Fibroblast of the aortic adventitia (primary cell): ENCODE measurements at regions not wholly inside any gene's neighbourhood (a gene's known extent, or its start where the extent isn't known, plus 50 kb on each side); places are given as distances from the start of the nearest gene placed in this dataset.

Experiments
- DNase-seq: peaks from one replicate; pipeline ENCODE4 v3.0.0-alpha.2; 2010; ENCODE audit warnings: low read depth
- H3K4me3 ChIP-seq: 2 replicates; pipeline ENCODE4 v1.5.1; 2011; ENCODE audit warnings: low read depth, mild to moderate bottlenecking, control low read depth, low read length, moderate library complexity
- TF ChIP-seq, protein P1 (sequence below): IDR thresholded peaks from 2 replicates; pipeline ENCODE4 v1.5.1; 2011; ENCODE audit warnings: mild to moderate bottlenecking, low read length, control low read depth, inconsistent platforms; ENCODE audit not compliant: insufficient read depth

DNA sequence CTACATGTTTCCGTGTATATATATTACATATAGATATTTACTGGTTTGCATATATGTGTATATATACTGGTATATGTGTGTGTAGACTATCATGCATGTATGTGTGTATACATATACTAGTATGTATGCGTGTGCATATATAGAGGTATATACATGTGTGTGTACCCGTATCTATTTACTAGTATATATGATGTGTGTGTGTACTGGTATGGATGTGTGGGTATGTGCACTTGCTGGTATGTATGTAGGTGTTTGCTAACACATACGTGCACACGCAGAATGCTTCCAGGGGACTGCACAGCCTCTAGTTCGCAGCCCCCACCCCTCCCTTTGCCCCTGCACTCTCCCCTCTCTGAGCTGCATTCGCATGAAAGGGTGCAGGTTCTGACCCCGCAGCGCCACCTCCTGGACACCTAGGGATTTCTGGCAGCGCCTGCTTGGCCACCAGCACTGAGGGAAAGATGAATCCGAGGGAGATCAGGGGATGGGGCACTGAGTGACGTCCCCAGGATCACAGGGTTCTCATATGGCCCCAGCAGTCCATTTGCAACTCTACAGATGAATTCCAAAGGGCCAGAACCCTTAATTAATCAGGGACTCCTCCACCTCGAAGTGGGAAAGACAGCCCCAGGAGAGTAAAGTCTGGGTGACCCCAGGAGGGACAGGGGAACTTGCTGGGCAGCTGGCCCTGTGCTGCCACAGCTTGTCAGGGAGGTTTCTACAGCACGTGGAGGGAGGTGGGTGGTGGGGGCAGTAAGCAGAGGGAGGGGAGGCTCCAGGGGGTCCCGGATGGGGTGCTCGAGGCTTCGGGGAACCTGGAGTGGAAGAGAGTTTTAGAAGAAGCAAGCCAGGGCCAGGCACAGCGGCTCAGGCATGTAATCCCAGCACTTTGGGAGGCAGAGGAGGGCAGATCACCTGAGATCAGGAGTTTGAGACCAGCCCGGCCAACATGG lies 66.8 kb upstream of the ASAP2 start:
- DNase-seq = peak; percentile 70
- no peak overlapping the region for H3K4me3 ChIP-seq
- TF ChIP-seq, protein P1, sequence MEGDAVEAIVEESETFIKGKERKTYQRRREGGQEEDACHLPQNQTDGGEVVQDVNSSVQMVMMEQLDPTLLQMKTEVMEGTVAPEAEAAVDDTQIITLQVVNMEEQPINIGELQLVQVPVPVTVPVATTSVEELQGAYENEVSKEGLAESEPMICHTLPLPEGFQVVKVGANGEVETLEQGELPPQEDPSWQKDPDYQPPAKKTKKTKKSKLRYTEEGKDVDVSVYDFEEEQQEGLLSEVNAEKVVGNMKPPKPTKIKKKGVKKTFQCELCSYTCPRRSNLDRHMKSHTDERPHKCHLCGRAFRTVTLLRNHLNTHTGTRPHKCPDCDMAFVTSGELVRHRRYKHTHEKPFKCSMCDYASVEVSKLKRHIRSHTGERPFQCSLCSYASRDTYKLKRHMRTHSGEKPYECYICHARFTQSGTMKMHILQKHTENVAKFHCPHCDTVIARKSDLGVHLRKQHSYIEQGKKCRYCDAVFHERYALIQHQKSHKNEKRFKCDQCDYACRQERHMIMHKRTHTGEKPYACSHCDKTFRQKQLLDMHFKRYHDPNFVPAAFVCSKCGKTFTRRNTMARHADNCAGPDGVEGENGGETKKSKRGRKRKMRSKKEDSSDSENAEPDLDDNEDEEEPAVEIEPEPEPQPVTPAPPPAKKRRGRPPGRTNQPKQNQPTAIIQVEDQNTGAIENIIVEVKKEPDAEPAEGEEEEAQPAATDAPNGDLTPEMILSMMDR = peak; percentile 87

DNA sequence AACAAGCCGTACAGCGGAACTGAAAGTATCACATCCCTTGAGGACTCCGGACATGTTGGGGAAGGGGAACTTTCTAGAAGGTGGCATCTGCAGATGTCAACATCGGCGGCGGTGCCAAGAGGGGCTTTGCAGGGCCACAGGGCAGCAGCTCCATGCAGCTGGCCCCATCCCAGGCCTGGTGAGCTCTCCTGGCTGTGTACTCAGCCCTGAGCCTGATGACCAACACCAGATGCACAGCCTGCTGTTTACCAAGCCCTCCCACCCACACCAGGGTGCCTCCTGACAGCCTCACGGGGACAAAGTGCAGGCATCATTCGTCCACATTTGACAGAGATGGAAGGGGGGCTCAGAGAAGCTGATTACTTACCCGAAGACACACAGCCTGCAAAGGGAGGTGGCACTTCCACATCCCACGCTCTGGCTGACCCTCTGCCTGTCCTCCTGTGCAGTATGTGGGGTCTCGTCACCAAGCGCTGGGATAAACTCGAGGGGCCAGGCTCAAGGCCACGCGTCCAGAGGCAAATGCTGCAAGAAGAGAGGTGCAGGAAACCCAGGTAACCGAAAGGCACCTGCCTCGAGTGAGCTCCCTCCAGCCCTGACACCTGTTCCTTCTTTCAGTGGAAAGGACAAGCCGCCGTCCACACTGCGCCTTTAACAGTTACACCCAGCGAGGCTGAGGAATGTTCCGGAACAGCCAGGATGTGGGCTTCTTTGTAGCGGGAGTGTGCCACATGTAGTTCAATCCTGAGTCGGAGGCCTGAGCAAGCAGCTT lies 69.0 kb upstream of the ASAP2 start:
- TF ChIP-seq, protein P1 = no peak
- no peak overlapping the region for H3K4me3 ChIP-seq
- DNase-seq = no peak

DNA sequence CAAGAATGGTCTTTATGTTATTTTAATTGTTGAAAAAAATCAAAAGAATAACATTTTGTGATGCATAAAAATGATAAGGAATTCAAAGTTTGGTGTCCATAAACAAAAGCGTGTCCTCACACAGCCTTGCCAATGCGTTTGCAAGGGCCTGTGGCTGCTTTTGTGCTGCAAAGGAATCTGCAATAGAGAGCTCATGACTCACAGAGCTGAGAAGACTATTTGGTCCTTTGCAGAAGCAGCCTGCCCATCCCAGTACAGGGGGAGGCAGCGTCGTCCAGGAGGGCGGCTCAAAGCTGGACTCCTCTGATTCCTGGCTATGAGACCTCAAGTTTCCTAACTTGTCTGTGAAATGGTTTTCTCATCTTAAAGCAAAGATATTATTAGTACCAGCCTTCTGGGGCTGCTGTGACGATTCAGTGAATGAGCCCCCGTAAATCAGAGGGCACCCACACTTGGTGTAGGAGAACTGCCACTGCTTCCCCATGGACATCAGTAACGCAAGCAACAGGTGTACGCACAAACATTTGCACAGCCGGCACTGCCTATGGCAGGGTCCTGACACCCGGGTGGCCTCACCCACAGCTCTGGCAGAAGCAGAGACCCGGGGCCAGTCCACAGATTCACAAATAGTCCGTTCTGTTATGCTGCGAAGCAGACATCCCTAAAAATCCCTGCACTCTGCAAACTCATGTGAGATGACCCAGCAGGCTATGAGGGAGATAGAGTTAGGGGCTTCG lies 70.6 kb upstream of the ASAP2 start:
- DNase-seq = peak; percentile 55
- no peak overlapping the region for H3K4me3 ChIP-seq
- TF ChIP-seq, protein P1 = no peak

DNA sequence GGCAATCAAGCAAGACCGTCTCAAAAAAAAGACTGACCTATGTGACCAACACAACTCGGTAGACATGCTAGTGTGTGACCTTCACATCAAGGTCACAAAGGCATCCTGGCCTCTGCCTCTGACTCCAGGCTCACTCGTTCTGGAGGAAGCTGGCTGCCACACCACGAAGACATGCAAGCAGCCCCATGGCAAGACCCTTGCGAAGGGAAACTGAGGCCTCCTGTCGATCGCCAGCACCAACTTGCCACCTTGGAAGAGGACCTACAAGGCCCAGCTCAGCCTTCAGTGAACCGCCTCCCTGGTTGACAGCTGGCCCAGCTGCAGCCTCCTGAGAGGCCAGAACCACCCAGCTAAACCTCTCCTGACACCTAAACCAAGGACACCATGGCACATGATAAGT lies 79.3 kb upstream of the ASAP2 start:
- no peak for DNase-seq
- TF ChIP-seq, protein P1 = no peak
- H3K4me3 ChIP-seq = no peak overlapping the region

DNA sequence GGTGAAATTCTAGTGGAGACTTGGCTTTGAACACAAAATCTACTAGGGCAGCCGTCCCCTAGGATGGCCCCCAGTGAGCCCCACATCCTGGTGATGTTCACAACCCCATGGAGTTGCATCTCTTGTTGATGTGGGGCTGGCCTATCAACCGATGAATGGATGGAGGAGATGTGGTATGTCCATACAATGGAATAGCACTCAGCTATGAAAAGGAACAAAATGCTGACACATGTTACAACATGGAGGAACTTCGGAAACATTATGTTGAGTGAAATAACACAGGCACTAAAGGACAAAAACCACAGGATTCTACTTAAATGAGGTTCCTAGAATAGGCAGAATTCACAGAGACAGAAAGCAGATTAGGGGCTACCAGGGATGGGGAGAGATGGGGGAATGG lies 80.1 kb upstream of the ASAP2 start:
- no peak for DNase-seq
- TF ChIP-seq, protein P1 = no peak
- no peak overlapping the region for H3K4me3 ChIP-seq

DNA sequence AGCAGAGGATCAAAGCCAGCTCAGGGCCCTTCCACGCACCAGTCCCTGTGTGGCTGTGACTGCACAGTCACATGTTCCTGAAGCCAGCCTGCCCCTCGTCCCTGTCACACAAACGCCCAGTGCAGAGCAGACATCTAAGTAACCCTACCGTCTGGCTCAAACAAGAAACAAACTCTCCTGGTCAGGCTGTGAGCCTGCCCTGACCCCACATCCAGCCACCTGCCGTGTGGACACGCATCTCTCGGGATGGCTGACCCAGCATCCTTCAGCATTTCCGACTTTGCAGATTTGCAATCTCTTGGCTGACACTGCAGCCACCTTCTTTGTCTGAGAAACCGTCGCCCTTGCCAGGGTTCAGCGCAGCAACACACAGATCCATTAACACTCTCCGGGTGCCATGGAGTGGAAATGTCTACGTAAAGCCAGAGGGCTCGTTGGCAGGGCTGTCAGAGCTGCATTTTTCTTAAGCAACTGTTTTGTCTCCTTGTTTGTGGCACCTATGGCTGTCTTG lies 82.3 kb upstream of the ASAP2 start:
- no peak overlapping the region for H3K4me3 ChIP-seq
- TF ChIP-seq, protein P1 = no peak
- no peak for DNase-seq
